OCI-LY3 (cell line): ENCODE measurements at regions not wholly inside any gene's neighbourhood (a gene's known extent, or its start where the extent isn't known, plus 50 kb on each side); places are given as distances from the start of the nearest gene placed in this dataset.

Source experiments
- CTCF ChIP-seq: fragments of 200-600, 300-600 bp; sonication (generic); IDR thresholded peaks from 2 replicates; pipeline ENCODE4 v1.5.1; 2014; ENCODE audit warnings: antibody characterized with exemption, low read length, low read depth
- EZH2phosphoT487 ChIP-seq: fragments of 200-600 bp; shearing (Covaris generic); IDR thresholded peaks from 2 replicates; pipeline ENCODE4 v1.6.1; 2018; ENCODE audit warnings: antibody characterized with exemption, mixed run types, low read depth

GRCh38 chr2:82124629-82125028, 1820.1 kb upstream of the LRRTM1 start:
- TF ChIP-seq CTCF (no peak), EZH2phosphoT487 (no peak)
